Lung (tissue), 11 donors: ENCODE measurements at regions not wholly inside any gene's neighbourhood (a gene's known extent, or its start where the extent isn't known, plus 50 kb on each side); places are given as distances from the start of the nearest gene placed in this dataset.
"Not testable (repeated sequence)": the region's sequence is repeated elsewhere in the genome, so short reads cannot be mapped to it uniquely, and the experiment has no call there.

ENCODE experiments used
- ATAC-seq: fragments of 200-7000 bp; cut with Tn5 transposase; one replicate; pipeline ENCODE4 v1.9.1; 2020; ENCODE audit warnings: moderate number of reproducible peaks; ENCODE audit not compliant: insufficient read depth, low FRiP score
- DNase-seq, 3 donors: peaks; one replicate each; pipeline ENCODE4 v3.0.0-alpha.2; 2013 to 2017
- H3K27ac ChIP-seq, 2 donors: one replicate each; pipeline ENCODE4 v1.5.1; 2013; ENCODE audit warnings: mild to moderate bottlenecking in 2 of 2, moderate library complexity in 2 of 2, control low read depth in 1 of 2, inconsistent platforms in 1 of 2, low read depth in 1 of 2, low read length in 1 of 2
- H3K27me3 ChIP-seq, 3 donors: one replicate each; pipeline ENCODE4 v1.5.1; 2013; ENCODE audit warnings: low read length in 2 of 3; ENCODE audit not compliant: control insufficient read depth in 3 of 3, insufficient read depth in 3 of 3
- H3K36me3 ChIP-seq, 4 donors: one replicate each; pipeline ENCODE4 v1.5.1; 2013; ENCODE audit warnings: low read length in 4 of 4, mild to moderate bottlenecking in 1 of 4, moderate library complexity in 1 of 4; ENCODE audit not compliant: control insufficient read depth in 4 of 4, insufficient read depth in 4 of 4
- H3K4me1 ChIP-seq, 5 donors: one replicate each; pipeline ENCODE4 v1.5.1; 2013; ENCODE audit warnings: low read length in 5 of 5, mild to moderate bottlenecking in 2 of 5, moderate library complexity in 1 of 5; ENCODE audit not compliant: control insufficient read depth in 5 of 5, insufficient read depth in 5 of 5
- H3K4me3 ChIP-seq: one replicate; pipeline ENCODE4 v1.5.1; 2013; ENCODE audit warnings: mild to moderate bottlenecking, control low read depth, moderate library complexity
- H3K9ac ChIP-seq, 2 donors: one replicate each; pipeline ENCODE4 v1.5.1; 2013; ENCODE audit warnings: low read length in 2 of 2, control low read depth in 1 of 2; ENCODE audit not compliant: insufficient read depth in 1 of 2
- H3K9me3 ChIP-seq, 4 donors: one replicate each; pipeline ENCODE4 v1.5.1; 2013; ENCODE audit warnings: low read length in 3 of 4, mild to moderate bottlenecking in 1 of 4, moderate library complexity in 1 of 4; ENCODE audit not compliant: control insufficient read depth in 4 of 4, insufficient read depth in 3 of 4
- WGBS, 2 donors: extraction: QIAGEN DNeasy Blood & Tissue Kit; methylation state at CpG; one replicate each; pipeline ENCODE4 v1.1.7; 2013; 5-methylcytosine and 5-hydroxymethylcytosine counted together
- TF ChIP-seq, protein P1 (sequence below): IDR thresholded peaks from 2 replicates; pipeline ENCODE4 v1.5.1; 2012; ENCODE audit warnings: mild to moderate bottlenecking; ENCODE audit errors: control extremely low read depth, extremely low read depth
- donor health status: control.
- donor health status: control.
- donor health status: Bipolar disorder and iron deficiency.
- donor health status: healthy.
- donor health status: DM: yes; HTN: yes; CAD: no.

GRCh38 chr11:114956566-114956965, 278.2 kb downstream of the NXPE2 start:
- peaks cover 0 to 4% (median 0%) of the 10 kb centered on the region in 3 donors for H3K27me3 ChIP-seq
- no peak overlapping the region for H3K9ac ChIP-seq
- no peaks in the 10 kb centered on the region for H3K36me3 ChIP-seq
- H3K9me3 ChIP-seq = no peaks in the 10 kb centered on the region
- ATAC-seq (no peak), DNase-seq (no peak)
- TF ChIP-seq, protein P1, sequence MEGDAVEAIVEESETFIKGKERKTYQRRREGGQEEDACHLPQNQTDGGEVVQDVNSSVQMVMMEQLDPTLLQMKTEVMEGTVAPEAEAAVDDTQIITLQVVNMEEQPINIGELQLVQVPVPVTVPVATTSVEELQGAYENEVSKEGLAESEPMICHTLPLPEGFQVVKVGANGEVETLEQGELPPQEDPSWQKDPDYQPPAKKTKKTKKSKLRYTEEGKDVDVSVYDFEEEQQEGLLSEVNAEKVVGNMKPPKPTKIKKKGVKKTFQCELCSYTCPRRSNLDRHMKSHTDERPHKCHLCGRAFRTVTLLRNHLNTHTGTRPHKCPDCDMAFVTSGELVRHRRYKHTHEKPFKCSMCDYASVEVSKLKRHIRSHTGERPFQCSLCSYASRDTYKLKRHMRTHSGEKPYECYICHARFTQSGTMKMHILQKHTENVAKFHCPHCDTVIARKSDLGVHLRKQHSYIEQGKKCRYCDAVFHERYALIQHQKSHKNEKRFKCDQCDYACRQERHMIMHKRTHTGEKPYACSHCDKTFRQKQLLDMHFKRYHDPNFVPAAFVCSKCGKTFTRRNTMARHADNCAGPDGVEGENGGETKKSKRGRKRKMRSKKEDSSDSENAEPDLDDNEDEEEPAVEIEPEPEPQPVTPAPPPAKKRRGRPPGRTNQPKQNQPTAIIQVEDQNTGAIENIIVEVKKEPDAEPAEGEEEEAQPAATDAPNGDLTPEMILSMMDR = no peak
- H3K4me3 ChIP-seq = no peak overlapping the region
- no peak overlapping the region for H3K27ac ChIP-seq
- 80 to 83% methylated on average over 5 of the region's 5 CpGs for WGBS, 2 donors
- H3K4me1 ChIP-seq = no peaks in the 10 kb centered on the region

GRCh38 chr11:114959953-114960505, 281.7 kb downstream of the NXPE2 start:
- H3K9ac ChIP-seq = no peak overlapping the region
- 42 to 67% methylated on average over 8 of the region's 8 CpGs for WGBS, 2 donors
- H3K4me3 ChIP-seq = no peak overlapping the region
- H3K9me3 ChIP-seq = no peaks in the 10 kb centered on the region
- H3K4me1 ChIP-seq = no peaks in the 10 kb centered on the region
- ATAC-seq (no peak), DNase-seq (no peak)
- H3K27ac ChIP-seq = no peak overlapping the region
- H3K27me3 ChIP-seq = peaks cover 0 to 6% (median 0%) of the 10 kb centered on the region in 3 donors
- TF ChIP-seq, protein P1 = no peak
- H3K36me3 ChIP-seq = no peaks in the 10 kb centered on the region

DNA sequence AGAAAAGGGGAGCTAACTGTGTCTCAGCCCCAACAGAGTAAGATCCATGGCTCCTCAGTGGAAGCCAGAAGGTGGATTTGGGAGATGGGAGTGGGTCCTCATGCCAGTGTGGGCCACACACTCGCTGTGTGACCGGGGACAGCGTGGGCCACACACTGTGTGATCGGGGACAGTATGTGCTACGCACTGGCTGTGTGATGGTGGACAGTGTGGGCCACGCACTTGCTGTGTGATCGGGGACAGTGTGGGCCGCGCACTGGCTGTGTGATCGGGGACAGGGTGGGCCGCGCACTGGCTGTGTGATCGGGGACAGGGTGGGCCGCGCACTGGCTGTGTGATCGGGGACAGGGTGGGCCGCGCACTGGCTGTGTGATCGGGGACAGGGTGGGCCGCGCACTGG, 282.5 kb downstream of the NXPE2 start:
- H3K36me3 ChIP-seq, H3K4me3 ChIP-seq, H3K9ac ChIP-seq, ATAC-seq, H3K9me3 ChIP-seq, DNase-seq, H3K27me3 ChIP-seq, H3K27ac ChIP-seq, H3K4me1 ChIP-seq: not testable (repeated sequence)
- WGBS, 2 donors = 90 to 95% methylated on average over 13 to 17 of the region's 21 CpGs

DNA sequence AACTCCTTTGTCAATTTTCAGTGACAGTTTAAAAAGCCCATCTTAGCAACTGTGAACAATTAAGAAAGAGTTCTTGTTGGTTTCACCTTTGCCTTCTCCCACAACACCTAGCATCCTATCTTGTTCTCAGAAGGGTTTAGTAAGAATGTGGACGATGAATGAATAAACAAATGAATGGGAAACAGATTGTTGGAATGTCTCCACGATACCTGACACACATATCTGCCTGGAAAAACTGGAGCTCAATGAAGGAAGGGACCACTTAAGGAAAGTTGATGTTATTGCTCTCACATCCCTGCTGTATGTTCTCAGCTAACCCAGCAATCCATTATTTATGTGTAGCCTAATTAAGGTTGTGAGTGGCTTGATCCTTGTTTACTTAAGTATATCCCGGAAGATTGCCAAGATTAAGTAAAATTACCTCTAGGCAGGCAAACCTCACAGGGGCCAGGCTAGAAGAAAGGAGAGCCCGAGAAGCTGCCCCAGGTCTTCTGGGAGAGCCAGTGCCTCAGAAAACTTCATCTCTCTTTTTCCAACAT, 286.4 kb downstream of the NXPE2 start:
- TF ChIP-seq, protein P1 = no peak
- H3K4me3 ChIP-seq = no peak overlapping the region
- H3K9ac ChIP-seq = no peak overlapping the region
- no peak for DNase-seq
- no peak for ATAC-seq
- H3K36me3 ChIP-seq = no peaks in the 10 kb centered on the region
- H3K9me3 ChIP-seq = no peaks in the 10 kb centered on the region
- peaks cover 0 to 2% (median 0%) of the 10 kb centered on the region in 3 donors for H3K27me3 ChIP-seq
- H3K27ac ChIP-seq = no peak overlapping the region
- WGBS, 2 donors = 42 to 60% methylated on average over 4 of the region's 4 CpGs
- H3K4me1 ChIP-seq = peaks cover 0 to 7% (median 0%) of the 10 kb centered on the region in 5 donors
